T47D (cell line): ENCODE measurements at regions not wholly inside any gene's neighbourhood (a gene's known extent, or its start where the extent isn't known, plus 50 kb on each side); places are given as distances from the start of the nearest gene placed in this dataset.

ENCODE experiments used
- DNase-seq, 2 experiments: peaks; one replicate each; pipeline versions ENCODE4 v3.0.0 to v3.0.0-alpha.2; 2011 to 2012; ENCODE audit warnings: low read depth in 1 of 2, low spot score in 1 of 2
- JUND ChIP-seq: IDR thresholded peaks from 2 replicates; pipeline ENCODE4 v1.6.1; 2012; ENCODE audit warnings: low read depth
- in situ Hi-C: cut with HindIII; loops from 2 replicates; pipeline ENCODE4 v1.10.0; 2016; ENCODE audit warnings: low sequenced_read_pairs, low pct_unique_long_range_greater_than_20kb

- in situ Hi-C loops = no loop called here
- no peak for DNase-seq
- TF ChIP-seq JUND = no peak
These were observed 866.0 kb downstream of the CBLN2 start for GRCh38 chr18:71678144-71678543.

GRCh38 chr18:71673954-71674353 lies 870.2 kb downstream of the CBLN2 start:
- no peak for TF ChIP-seq JUND
- in situ Hi-C loops = no loop called here
- DNase-seq = no peak

- in situ Hi-C loops = no loop called here
- TF ChIP-seq JUND = no peak
- DNase-seq = no peak
These were observed 870.6 kb downstream of the CBLN2 start for GRCh38 chr18:71673498-71673897.

GRCh38 chr18:71666481-71666880 lies 877.7 kb downstream of the CBLN2 start:
- DNase-seq = no peak
- in situ Hi-C loops = no loop called here
- no peak for TF ChIP-seq JUND

GRCh38 chr18:71665131-71665530 lies 879.0 kb downstream of the CBLN2 start:
- no peak for DNase-seq
- TF ChIP-seq JUND = no peak
- in situ Hi-C loops = no loop called here

GRCh38 chr18:71643822-71644221 lies 900.3 kb downstream of the CBLN2 start:
- in situ Hi-C loops = no loop called here
- no peak for TF ChIP-seq JUND
- no peak for DNase-seq

GRCh38 chr18:71630696-71631095 lies 913.4 kb downstream of the CBLN2 start:
- DNase-seq = no peak
- no peak for TF ChIP-seq JUND
- in situ Hi-C loops = no loop called here

GRCh38 chr18:71625556-71626090 lies 918.5 kb downstream of the CBLN2 start:
- TF ChIP-seq JUND = no peak
- in situ Hi-C loops = no loop called here

GRCh38 chr18:71598374-71598773 lies 945.8 kb downstream of the CBLN2 start:
- in situ Hi-C loops = no loop called here
- no peak for DNase-seq
- no peak for TF ChIP-seq JUND

More at GRCh38 chr18:71625556-71626090, 918.5 kb downstream of the CBLN2 start:
- no peak for DNase-seq

- DNase-seq = no peak
- in situ Hi-C loops = no loop called here
- no peak for TF ChIP-seq JUND
These were observed 946.9 kb downstream of the CBLN2 start for GRCh38 chr18:71597219-71597618.

GRCh38 chr18:71583252-71583651 lies 960.9 kb downstream of the CBLN2 start:
- DNase-seq = peak in 1 of 2 experiments; percentile 20
- TF ChIP-seq JUND = no peak
- in situ Hi-C loops = no loop called here

GRCh38 chr18:71554686-71555085 lies 989.5 kb downstream of the CBLN2 start:
- TF ChIP-seq JUND = no peak
- in situ Hi-C loops = no loop called here
- DNase-seq = no peak

GRCh38 chr18:71541643-71542042 lies 1002.5 kb downstream of the CBLN2 start:
- no peak for DNase-seq
- in situ Hi-C loops = no loop called here
- no peak for TF ChIP-seq JUND

GRCh38 chr18:71529703-71530303 lies 1014.3 kb downstream of the CBLN2 start:
- in situ Hi-C loops = no loop called here
- DNase-seq = peak in 1 of 2 experiments; percentile 5
- TF ChIP-seq JUND = no peak
